Activated naive CD4-positive, alpha-beta T cell treated with anti-CD3 and anti-CD28 coated beads, Interleukin-2, amount 50 U/mL, for 72 hours (primary cell): ENCODE measurements at regions not wholly inside any gene's neighbourhood (a gene's known extent, or its start where the extent isn't known, plus 50 kb on each side); places are given as distances from the start of the nearest gene placed in this dataset.
"Not testable (repeated sequence)": the region's sequence is repeated elsewhere in the genome, so short reads cannot be mapped to it uniquely, and the experiment has no call there.

ENCODE experiments used
- ATAC-seq, 2 donors: fragments of 150-1000 bp; cut with Tn5 transposase; 2 replicates each; pipeline ENCODE4 v1.10.0; 2021; ENCODE audit warnings: mild to moderate bottlenecking in 2 of 2, moderate library complexity in 2 of 2
- DNase-seq, 2 donors: peaks; one replicate each; pipeline ENCODE4 v3.0.0; 2021 to 2022; ENCODE audit warnings: low spot score in 2 of 2
- H3K27ac Mint-ChIP-seq, 2 donors: one replicate each; pipeline ENCODE4 v1.8.0; 2022; ENCODE audit warnings: mild to moderate bottlenecking in 2 of 2, mixed read lengths in 2 of 2
- H3K36me3 Mint-ChIP-seq, 2 donors: one replicate each; pipeline ENCODE4 v1.8.0; 2022; ENCODE audit warnings: mixed read lengths in 2 of 2
- H3K9me3 Mint-ChIP-seq, 2 donors: one replicate each; pipeline ENCODE4 v1.8.0; 2022; ENCODE audit warnings: mixed read lengths in 2 of 2

DNA sequence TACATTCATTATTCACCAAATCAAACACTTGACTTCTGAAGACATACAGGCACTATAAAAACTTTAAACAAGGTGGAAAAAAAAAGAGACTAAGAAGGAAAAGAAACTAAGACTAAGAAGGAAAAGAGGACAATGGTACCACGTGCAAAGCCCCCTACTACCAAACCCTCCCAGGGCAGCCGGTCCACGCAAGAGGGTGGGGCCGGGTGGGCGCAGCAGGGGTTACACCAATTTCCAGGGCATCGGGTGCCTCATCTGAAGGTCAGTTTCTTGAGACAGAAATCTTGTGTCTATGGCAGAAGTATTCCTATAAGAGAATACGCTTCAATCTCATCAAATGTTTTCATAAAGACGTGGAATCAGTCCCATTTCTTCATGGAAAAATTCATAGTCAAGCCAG, 131.5 kb downstream of the NUFIP1 start:
- no peak overlapping the region for H3K27ac Mint-ChIP-seq
- H3K9me3 Mint-ChIP-seq, result no peaks in the 10 kb centered on the region
- ATAC-seq (no peak), DNase-seq (no peak)
- H3K36me3 Mint-ChIP-seq, result no peaks in the 10 kb centered on the region

DNA sequence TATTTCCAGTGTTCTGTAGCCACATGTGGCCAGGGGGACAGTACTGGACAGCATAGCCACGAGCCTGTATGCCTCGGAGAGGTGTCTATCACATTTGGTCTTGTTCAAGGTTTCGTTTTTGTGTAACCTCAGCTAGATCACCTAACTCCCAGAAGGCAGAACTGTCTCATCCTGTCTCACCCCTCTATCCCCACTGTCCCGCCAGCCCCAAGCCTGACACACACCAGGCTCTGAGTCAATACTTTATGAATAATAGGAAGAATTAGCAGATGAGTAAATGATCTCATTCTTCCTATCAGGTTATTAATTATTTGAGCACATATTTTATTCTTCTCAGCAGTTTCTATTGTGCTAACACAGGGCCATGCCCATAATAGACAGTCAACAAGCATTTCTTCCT, 132.2 kb downstream of the NUFIP1 start:
- no peak for ATAC-seq
- no peak overlapping the region for H3K27ac Mint-ChIP-seq
- H3K9me3 Mint-ChIP-seq, result no peaks in the 10 kb centered on the region
- H3K36me3 Mint-ChIP-seq, result no peaks in the 10 kb centered on the region
- DNase-seq, result no peak

DNA sequence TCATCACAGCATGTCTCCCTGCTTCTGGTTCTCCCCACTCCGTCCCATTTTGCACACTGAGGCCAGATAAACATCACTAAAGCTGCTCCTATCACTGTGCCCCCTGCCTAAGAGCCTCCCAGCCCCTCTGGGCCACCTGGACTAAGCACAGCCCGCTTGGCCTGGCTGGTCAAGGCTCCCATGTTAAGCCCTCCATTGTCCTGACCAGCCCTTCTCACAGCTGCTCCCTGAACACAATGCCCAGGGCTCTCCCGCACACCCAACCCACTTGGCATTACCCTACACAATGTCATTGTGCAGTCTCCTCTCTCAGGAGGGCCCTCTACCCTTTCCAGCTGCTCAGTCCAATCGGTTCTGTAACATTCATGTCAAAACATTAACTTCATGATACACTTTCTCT, 133.4 kb downstream of the NUFIP1 start:
- ATAC-seq (no peak), DNase-seq (no peak)
- no peak overlapping the region for H3K27ac Mint-ChIP-seq
- H3K9me3 Mint-ChIP-seq, result no peaks in the 10 kb centered on the region
- no peaks in the 10 kb centered on the region for H3K36me3 Mint-ChIP-seq

DNA sequence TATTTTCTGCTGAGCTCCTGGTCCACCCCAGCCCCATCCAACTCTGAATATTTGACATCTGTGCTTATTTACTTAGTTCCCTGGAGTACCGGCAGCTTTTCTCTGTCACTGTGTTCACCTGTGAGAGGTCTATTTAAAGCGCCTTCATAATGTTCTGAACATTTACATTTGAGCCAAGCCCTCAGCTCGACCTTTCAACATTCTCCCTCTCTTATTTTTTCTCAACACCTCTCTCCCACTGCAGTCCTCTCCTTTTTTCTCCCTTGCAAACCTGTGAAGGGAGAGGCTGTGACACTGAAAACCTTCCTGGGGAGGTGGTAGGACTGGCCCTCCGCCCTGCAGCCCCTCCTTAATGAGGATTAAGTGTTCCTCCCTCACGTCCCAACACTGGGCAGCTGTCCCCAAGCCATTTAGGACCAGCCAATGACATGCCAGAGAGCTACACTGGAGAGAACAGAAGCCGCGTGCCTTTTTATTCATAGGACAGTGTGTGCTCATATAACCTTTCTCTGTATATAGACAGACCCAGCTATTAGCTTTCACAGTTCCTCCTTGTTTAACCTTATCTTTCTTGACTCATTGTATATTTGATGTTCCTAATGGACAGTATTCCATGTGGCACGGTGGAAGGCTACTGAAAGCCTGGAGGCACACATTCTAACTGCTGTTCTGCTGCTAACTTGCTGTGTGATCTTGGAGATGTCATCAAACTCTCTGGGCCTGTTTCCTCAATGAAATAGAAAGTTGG, 134.8 kb downstream of the NUFIP1 start:
- ATAC-seq, result no peak
- H3K9me3 Mint-ChIP-seq, result no peaks in the 10 kb centered on the region
- DNase-seq, result no peak
- peak overlapping the region in 1 of 2 donors; percentile 7 for H3K27ac Mint-ChIP-seq
- no peaks in the 10 kb centered on the region for H3K36me3 Mint-ChIP-seq

DNA sequence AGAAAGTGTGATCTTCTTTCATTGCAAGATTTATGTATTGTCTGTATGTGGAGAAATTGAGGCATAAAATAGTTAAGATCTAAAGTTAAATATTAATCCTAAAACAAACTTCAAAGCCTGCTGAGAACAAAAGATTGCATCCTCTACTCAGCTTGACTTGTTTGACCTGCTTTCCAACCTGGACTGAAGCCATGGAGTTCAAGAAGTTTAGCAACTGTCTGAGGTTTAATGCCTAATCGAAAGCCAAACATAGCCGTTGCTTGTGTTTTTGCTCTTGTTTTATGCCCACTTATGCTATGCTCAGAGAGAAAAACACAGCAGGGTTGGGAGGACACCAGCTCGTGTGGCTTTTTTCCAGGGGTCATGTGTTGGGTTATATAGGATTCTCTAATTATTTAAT, 135.6 kb downstream of the NUFIP1 start:
- Mint-ChIP-seq H3K36me3 (no peaks in the 10 kb centered on the region), H3K9me3 (no peaks in the 10 kb centered on the region)
- no peak for DNase-seq

DNA sequence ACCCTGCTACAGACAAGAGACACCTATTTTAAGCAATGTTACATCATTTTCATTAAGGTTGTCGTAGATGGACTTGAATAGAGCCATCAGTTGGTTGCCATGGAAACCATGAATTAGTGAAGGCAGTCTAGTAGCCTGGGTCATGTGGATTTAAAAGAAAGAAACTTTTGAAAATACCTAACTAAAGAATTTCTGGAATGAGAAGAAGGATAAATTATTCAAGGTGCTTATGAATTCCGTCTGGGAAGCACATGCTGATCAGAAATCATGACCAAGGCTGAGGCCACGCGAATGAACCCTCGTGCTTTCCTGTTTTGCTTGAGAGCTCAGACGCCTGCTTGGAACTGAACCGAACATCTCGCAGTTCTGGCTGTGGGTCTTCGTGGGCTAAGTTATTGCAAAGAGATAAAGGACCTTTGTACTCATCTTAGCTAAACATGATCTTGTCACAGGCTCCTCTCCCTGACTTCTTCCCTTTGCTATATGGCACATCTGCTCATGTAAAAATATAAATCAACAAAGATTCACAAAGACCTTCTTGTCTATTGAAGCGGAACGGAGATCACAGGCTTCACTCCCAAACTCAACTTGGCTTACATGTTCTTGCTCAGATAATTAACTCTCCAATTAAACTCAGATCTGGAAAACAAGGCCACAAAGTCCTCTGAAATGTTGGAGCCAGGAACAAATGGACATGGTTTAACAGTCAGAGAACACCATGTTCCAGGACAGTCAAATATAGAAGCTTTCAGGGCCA, 140.2 kb downstream of the NUFIP1 start:
- DNase-seq (no peak), ATAC-seq (no peak)
- Mint-ChIP-seq H3K36me3 (no peaks in the 10 kb centered on the region), H3K9me3 (no peaks in the 10 kb centered on the region), H3K27ac (peak overlapping the region in 1 of 2 donors; percentile 16)

More for the DNA sequence above, 135.6 kb downstream of the NUFIP1 start:
- H3K27ac Mint-ChIP-seq, result no peak overlapping the region
- ATAC-seq, result no peak

DNA sequence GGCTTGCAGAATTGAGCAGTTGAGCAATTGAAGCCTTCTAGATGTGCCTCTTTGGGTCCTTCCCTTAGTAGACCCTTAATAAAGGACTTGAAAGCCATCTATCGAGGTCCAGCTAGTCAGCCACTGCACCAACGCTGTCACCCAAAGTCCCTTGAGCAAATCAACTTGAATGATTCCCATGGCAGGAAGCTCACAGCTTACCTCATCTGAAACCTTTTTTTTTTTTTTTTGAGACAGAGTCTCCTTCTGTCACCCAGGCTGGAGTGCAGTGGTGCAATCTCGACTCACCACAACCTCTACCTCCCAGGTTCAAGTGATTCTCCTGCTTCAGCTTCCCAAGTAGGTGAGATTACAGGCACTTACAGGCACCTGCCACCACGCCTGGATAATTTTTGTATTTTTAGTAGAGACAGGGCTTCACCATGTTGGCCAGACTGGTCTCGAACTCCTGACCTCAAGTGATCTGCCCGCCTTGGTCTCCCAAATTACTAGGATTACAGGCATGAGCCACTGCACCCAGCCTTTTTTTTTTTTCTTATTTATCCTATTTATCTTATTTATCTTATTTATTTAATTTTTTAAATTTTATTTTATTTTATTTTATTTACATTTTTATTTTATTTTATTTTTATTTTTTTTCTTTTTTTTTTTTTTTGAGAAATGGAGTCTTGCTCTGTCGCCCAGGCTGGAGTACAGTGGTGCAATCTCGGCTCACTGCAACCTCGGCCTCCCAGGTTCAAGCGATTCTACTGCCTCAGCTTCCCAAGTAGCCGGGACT, 143.8 kb downstream of the NUFIP1 start:
- not testable (repeated sequence) for H3K36me3 Mint-ChIP-seq, ATAC-seq, H3K27ac Mint-ChIP-seq, DNase-seq, H3K9me3 Mint-ChIP-seq

DNA sequence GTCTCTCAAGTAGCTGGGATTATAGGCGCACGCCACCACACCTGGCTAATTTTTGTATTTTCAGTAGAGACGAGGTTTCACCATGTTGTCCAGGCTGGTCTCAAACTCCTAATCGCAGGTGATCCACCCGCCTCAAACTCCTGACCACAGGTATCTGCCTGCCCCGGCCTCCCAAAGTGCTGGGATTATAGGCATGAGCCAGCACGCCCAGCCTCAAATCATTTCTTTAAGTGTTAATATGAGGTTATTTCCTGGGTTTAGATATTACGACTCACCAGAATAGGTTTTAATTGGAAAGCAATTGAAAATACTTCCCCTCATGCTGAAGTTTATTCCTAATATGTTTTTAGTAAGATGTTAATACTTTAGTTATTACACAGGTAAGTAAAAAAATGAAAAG, 144.5 kb downstream of the NUFIP1 start:
- DNase-seq (no peak), ATAC-seq (no peak)
- no peak overlapping the region for H3K27ac Mint-ChIP-seq
- no peaks in the 10 kb centered on the region for H3K9me3 Mint-ChIP-seq
- no peaks in the 10 kb centered on the region for H3K36me3 Mint-ChIP-seq

DNA sequence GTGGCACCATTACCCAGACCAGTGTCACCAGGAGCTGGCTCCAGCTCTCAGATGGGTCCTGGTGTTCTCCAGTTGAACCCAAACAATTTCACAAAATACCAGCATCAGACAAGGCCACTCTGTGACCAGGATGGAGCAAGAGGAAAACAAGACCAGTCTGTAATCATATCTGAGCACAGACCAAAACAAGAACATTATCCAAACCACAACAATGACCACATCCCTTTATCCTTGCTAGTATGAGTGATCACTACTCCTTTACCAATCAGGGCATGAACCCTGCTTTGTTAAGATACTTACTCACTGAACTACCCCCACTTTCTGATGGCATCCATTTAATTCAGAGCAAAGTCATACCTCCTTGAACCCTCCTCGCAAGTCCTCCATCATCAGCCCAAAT, 145.9 kb downstream of the NUFIP1 start:
- Mint-ChIP-seq H3K36me3 (no peaks in the 10 kb centered on the region), H3K27ac (no peak overlapping the region), H3K9me3 (no peaks in the 10 kb centered on the region)
- DNase-seq (no peak), ATAC-seq (peak; percentile 50 to 61)

DNA sequence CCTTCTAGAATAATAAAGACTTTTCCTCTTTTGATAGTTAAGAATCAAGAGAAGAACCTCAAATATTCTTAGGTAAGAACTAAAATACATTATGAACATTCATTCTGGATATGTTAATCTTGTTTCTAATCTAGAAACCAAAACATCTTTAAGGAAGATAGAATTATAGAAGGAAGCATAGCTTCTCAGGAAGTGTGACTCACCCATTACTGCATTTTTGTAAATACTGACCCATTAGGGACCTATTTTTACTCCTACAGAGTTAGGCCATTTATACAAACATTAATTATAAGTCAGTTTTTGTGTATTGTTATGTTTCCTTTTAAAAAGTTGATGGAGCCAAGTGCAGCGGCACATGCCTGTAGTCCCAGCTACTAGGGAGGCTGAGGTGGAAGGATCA, 147.1 kb downstream of the NUFIP1 start:
- no peak for ATAC-seq
- Mint-ChIP-seq H3K9me3 (no peaks in the 10 kb centered on the region), H3K27ac (peak overlapping the region in 1 of 2 donors; percentile 51), H3K36me3 (no peaks in the 10 kb centered on the region)
- no peak for DNase-seq

DNA sequence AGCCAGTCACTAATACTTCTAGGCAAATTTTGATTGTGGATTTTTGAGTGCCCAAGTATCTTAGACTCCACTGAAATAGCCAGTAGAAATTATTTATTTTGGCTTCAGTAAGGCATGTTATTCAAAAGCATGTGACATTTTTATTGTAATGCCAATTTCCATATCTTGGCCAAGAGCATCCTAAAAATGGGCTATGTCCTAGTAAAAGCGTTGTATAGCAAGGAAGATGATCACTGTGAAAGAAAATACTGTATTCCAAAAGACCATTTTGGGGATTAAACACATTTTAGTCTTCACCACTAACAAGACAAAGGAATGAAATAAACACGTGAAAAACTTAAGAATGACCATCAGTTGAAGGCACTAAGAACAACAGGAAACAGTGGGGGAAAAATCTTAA, 149.1 kb downstream of the NUFIP1 start:
- Mint-ChIP-seq H3K36me3 (no peaks in the 10 kb centered on the region), H3K27ac (no peak overlapping the region), H3K9me3 (no peaks in the 10 kb centered on the region)
- no peak for ATAC-seq
- DNase-seq, result no peak

DNA sequence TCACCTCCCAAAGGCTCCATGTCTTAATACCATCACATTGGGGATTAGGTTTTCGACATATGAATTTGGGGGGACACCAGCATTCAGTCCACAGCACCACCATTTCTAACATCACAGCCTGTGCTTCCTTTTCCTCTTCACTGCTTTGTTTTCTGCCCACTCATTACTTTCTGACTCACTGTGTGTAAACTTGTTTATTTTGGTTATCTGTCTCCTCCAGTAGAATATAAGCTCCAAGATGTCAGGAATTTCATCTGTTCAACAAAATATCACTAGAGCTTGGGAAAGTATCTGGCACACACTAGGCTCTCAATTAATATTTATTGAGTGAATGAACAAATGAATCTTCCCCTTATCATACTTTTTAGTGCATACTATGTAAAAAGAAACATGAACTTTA, 152.0 kb downstream of the NUFIP1 start:
- H3K9me3 Mint-ChIP-seq, result no peaks in the 10 kb centered on the region
- DNase-seq (no peak), ATAC-seq (no peak)
- H3K36me3 Mint-ChIP-seq, result no peaks in the 10 kb centered on the region
- H3K27ac Mint-ChIP-seq, result no peak overlapping the region

DNA sequence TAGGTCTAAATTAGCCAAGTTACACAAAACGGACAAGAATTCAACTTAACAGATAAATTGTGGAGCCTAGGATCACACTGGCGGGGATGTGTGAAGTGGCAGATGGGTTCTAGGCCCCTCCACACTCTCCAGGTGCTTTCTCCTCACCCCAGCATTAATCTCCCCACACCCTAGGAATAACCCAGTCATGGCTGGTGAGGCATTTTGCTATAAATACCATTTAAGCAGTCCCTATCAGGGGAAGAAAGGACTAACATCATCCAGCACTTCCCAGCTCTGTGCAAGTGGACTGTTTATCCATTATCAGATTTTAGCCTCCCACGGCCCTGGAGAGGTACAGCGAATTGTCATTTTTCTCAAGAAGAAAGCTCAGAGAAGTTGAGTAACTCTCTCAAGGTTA, 154.9 kb downstream of the NUFIP1 start:
- no peak for DNase-seq
- Mint-ChIP-seq H3K36me3 (no peaks in the 10 kb centered on the region), H3K27ac (no peak overlapping the region), H3K9me3 (no peaks in the 10 kb centered on the region)
- ATAC-seq, result no peak

DNA sequence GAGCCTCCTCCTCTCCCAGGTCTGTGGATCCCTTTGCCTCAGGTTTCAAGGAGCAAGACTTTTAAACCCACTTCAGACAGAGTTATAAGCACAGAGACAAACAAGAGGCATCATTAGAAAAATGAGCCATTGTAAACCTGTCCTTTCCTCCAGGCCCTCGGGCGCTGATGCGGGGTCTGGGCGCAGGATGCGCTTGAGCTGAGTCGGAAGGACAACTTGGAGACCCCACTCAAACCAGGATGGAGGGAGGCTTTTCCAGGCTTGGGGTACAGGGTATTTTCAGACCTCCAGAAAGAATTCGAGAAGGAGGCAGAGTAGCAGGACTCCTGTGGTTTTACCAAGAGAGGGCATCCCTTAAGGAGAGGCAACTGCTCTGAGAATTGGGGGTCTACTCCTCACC, 155.6 kb downstream of the NUFIP1 start:
- H3K27ac Mint-ChIP-seq, result no peak overlapping the region
- no peaks in the 10 kb centered on the region for H3K9me3 Mint-ChIP-seq
- ATAC-seq (no peak), DNase-seq (no peak)
- no peaks in the 10 kb centered on the region for H3K36me3 Mint-ChIP-seq

DNA sequence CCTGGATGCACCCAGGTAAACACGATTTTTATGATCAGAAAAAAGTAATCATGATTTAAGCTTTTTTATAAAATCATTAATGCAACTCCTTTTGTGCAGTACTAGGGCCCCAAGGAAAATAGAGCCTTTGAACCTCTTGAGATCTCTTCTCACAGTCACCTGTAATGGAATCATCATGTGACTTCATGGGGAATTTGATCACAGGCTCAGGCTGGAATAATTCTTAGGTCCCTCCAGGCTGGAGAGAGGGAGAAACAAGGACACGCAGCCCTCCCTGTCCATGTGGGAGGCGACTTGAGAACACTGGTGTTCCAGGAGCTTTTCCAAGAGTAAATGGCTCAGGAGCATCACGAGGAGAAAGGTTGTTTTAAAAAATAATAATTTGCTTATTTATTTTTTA, 156.1 kb downstream of the NUFIP1 start:
- ATAC-seq, result no peak
- DNase-seq, result no peak
- no peaks in the 10 kb centered on the region for H3K9me3 Mint-ChIP-seq
- no peaks in the 10 kb centered on the region for H3K36me3 Mint-ChIP-seq
- no peak overlapping the region for H3K27ac Mint-ChIP-seq

DNA sequence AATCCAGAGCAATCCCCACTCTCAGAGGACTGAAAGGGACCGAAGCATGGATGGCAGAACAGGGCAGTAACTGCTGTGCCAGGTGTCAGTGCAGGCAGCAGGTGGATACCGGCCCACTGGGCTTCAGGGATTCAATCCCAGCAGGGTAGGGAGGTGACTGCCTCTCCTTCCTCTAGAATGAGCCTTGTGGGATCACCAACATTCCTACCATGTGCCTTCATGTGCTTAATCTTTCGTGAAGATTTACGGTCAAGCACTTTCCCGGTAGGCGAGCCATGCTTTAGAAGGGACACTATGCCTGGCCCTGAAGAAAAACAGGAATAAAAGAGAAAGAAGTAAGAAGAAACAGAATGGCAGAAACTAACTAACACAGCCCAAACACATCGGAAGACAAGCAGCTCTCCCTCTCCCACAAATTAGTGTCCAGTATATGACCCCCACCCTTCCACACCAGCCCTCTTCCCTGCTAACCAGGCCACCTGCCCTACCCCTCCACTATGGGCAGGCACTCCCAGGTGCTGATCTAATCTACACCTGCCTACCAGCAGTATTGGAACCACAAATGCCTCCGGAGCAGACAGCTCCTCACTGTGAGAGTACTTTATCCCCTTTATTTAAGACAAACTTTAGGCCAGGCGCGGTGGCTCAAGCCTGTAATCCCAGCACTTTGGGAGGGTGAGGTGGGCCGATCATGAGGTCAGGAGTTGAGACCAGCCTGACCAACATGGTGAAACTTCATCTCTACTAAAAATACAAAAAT, 162.5 kb downstream of the NUFIP1 start:
- DNase-seq (no peak), ATAC-seq (no peak)
- no peaks in the 10 kb centered on the region for H3K36me3 Mint-ChIP-seq
- H3K9me3 Mint-ChIP-seq, result no peaks in the 10 kb centered on the region
- no peak overlapping the region for H3K27ac Mint-ChIP-seq

DNA sequence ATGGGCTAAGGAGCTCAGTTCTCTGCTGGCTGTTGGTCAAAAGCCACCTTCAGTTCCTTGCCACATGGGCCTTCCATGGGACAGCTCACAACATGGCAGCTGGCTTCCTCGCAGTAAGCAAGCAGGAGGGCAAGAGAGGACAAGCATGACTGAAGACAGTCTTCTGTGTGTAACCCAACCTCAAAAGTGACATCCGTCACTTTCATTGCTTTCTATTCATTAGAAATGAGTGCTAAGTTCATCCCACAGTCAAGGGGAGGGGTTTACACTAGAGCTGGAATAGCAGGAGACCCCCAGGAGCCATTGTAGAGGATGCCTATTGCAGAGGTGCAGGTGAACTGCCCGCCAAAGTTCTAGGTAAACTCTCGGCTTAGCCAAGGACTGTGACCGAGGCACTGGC, 163.3 kb downstream of the NUFIP1 start:
- no peak for DNase-seq
- no peak for ATAC-seq
- Mint-ChIP-seq H3K27ac (no peak overlapping the region), H3K36me3 (no peaks in the 10 kb centered on the region), H3K9me3 (no peaks in the 10 kb centered on the region)
